HCT116 (cell line): ENCODE measurements at regions not wholly inside any gene's neighbourhood (a gene's known extent, or its start where the extent isn't known, plus 50 kb on each side); places are given as distances from the start of the nearest gene placed in this dataset.

Experiments used
- ATAC-seq: fragments of 200-7000 bp; cut with Tn5 transposase; 2 replicates; pipeline ENCODE4 v1.9.1; 2020; ENCODE audit warnings: mild to moderate bottlenecking, moderate library complexity
- BruUV-seq: library from RNA; stranded (reverse); fragments of 400-500 nt; replicated peaks from 2 replicates; lab custom pipeline; 2021; lab: Mats Ljungman, UMichigan
- CTCF ChIA-PET: fragments of 300-600 bp; sonication (Branson Sonifier 250); formaldehyde crosslinking; loops from one replicate; lab custom pipeline; 2021; ENCODE audit warnings: antibody characterized with exemption; lab: Charles Lee
- POLR2A ChIA-PET: fragments of 300-600, 350-600 bp; sonication (Branson Sonifier 250); formaldehyde crosslinking; loops from one replicate; lab custom pipeline; 2021; ENCODE audit warnings: antibody characterized with exemption; lab: Charles Lee
- RAD21 ChIA-PET, 2 experiments: fragments of 300-600 bp; sonication (Branson Sonifier 250); formaldehyde crosslinking; loops; one replicate each; lab custom pipeline; 2023; ENCODE audit warnings: low total read pairs in 2 of 2; ENCODE audit not compliant: uncharacterized antibody in 2 of 2, unreplicated experiment in 2 of 2, low non-redundant PET in 1 of 2; lab: Charles Lee
- DNase-seq: peaks from one replicate; pipeline ENCODE4 v3.0.0-alpha.2; 2010; ENCODE audit warnings: low read depth, low spot score
- H2AFZ ChIP-seq: fragments of 200-600 bp; shearing (Covaris generic), sonication (generic); 2 replicates; pipeline ENCODE4 v1.6.1; 2017; ENCODE audit warnings: low read depth, mixed run types, mixed read lengths, antibody characterized with exemption, low read length; ENCODE audit not compliant: poor library complexity, severe bottlenecking
- H3K27ac ChIP-seq: 2 replicates; pipeline ENCODE4 v1.5.1; 2012; ENCODE audit warnings: low read depth, low read length
- H3K27me3 ChIP-seq: fragments of 200-600 bp; sonication (generic); 2 replicates; pipeline ENCODE4 v1.6.1; 2016; ENCODE audit warnings: mixed run types, low read length, mixed read lengths; ENCODE audit not compliant: insufficient read depth
- H3K36me3 ChIP-seq, 2 experiments: fragments of 200-500 bp in 1 of 2; fragments of 200-600 bp in 1 of 2; sonication (Bioruptor generic) in 1 of 2; sonication (generic) in 1 of 2; 2 replicates each; pipeline versions ENCODE4 v1.5.1 to v1.6.1; 2014 to 2016; ENCODE audit warnings: low read length in 2 of 2, inconsistent platforms in 1 of 2, mixed read lengths in 1 of 2, mixed run types in 1 of 2; ENCODE audit not compliant: insufficient read depth in 2 of 2, control insufficient read depth in 1 of 2
- H3K4me1 ChIP-seq, 2 experiments: fragments of 200-600 bp in 1 of 2; sonication (generic) in 1 of 2; 2 replicates each; pipeline versions ENCODE4 v1.5.1 to v1.6.1; 2012 to 2017; ENCODE audit warnings: low read length in 2 of 2, inconsistent platforms in 1 of 2, mild to moderate bottlenecking in 1 of 2, mixed read lengths in 1 of 2, mixed run types in 1 of 2, moderate library complexity in 1 of 2; ENCODE audit not compliant: insufficient read depth in 2 of 2, control insufficient read depth in 1 of 2
- H3K4me2 ChIP-seq: fragments of 200-600 bp; sonication (generic); 2 replicates; pipeline ENCODE4 v1.6.1; 2017; ENCODE audit warnings: mixed run types, low read length, mixed read lengths
- H3K4me3 ChIP-seq, 2 experiments: fragments of 200-600 bp in 1 of 2; sonication (generic) in 1 of 2; replicated peaks in 1 of 2; 2 replicates each; pipeline ENCODE4 v1.5.1; 2011 to 2016; ENCODE audit warnings: low read length in 2 of 2, control low read depth in 1 of 2, low read depth in 1 of 2, mild to moderate bottlenecking in 1 of 2, mixed read lengths in 1 of 2, mixed run types in 1 of 2
- H3K79me2 ChIP-seq: fragments of 200-600 bp; sonication (generic); 2 replicates; pipeline ENCODE4 v1.6.1; 2017; ENCODE audit warnings: mild to moderate bottlenecking, mixed run types, low read length, moderate library complexity, mixed read lengths; ENCODE audit not compliant: insufficient read depth
- H3K9ac ChIP-seq: fragments of 200-600 bp; sonication (generic); 2 replicates; pipeline ENCODE4 v1.6.1; 2016; ENCODE audit warnings: low read length, mixed read lengths
- H3K9me2 ChIP-seq: fragments of 200-600 bp; sonication (generic), shearing (Covaris generic); 2 replicates; pipeline ENCODE4 v1.6.1; 2017; ENCODE audit warnings: mixed run types, mild to moderate bottlenecking, moderate library complexity; ENCODE audit not compliant: insufficient read depth
- H3K9me3 ChIP-seq, 2 experiments: fragments of 200-500 bp in 1 of 2; fragments of 200-600 bp in 1 of 2; sonication (Bioruptor generic) in 1 of 2; sonication (generic) in 1 of 2; 2 replicates each; pipeline ENCODE4 v1.6.1; 2014 to 2017; ENCODE audit warnings: low read length in 2 of 2, mixed read lengths in 2 of 2, inconsistent platforms in 1 of 2, low read depth in 1 of 2, mild to moderate bottlenecking in 1 of 2, mixed run types in 1 of 2, moderate library complexity in 1 of 2; ENCODE audit not compliant: control insufficient read depth in 1 of 2, insufficient read depth in 1 of 2
- H4K20me1 ChIP-seq: fragments of 200-600 bp; sonication (generic), shearing (Covaris generic); 2 replicates; pipeline ENCODE4 v1.6.1; 2017; ENCODE audit warnings: mixed run types, mild to moderate bottlenecking, moderate library complexity; ENCODE audit not compliant: insufficient read depth
- CBX3 ChIP-seq: IDR thresholded peaks from 2 replicates; pipeline ENCODE4 v1.6.1; 2012; ENCODE audit warnings: low read depth
- ELF1 ChIP-seq: IDR thresholded peaks from 2 replicates; pipeline ENCODE4 v1.6.1; 2012; ENCODE audit warnings: low read depth, borderline replicate concordance
- EZH2 ChIP-seq: fragments of 200-600 bp; sonication (generic); IDR thresholded peaks from 2 replicates; pipeline ENCODE4 v1.6.1; 2017; ENCODE audit warnings: antibody characterized with exemption, mixed run types
- EZH2phosphoT487 ChIP-seq: fragments of 200-600 bp; IDR thresholded peaks from 2 replicates; pipeline ENCODE4 v1.6.1; 2018; ENCODE audit warnings: antibody characterized with exemption, borderline replicate concordance
- FOSL1 ChIP-seq: IDR thresholded peaks from 2 replicates; pipeline ENCODE4 v1.6.1; 2012; ENCODE audit warnings: low read depth
- POLR2A ChIP-seq: IDR thresholded peaks from 2 replicates; pipeline ENCODE4 v1.7.0; 2011; ENCODE audit warnings: borderline replicate concordance; ENCODE audit not compliant: insufficient read depth, insufficient read length; ENCODE audit errors: extremely low read depth
- POLR2AphosphoS5 ChIP-seq: IDR thresholded peaks from 2 replicates; pipeline ENCODE4 v1.6.1; 2011; ENCODE audit warnings: mild to moderate bottlenecking, low read depth, low read length, moderate library complexity
- REST ChIP-seq: IDR thresholded peaks from 2 replicates; pipeline ENCODE4 v1.6.1; 2012; ENCODE audit warnings: low read depth
- SIN3A ChIP-seq: IDR thresholded peaks from 2 replicates; pipeline ENCODE4 v1.6.1; 2012; ENCODE audit warnings: low read depth
- SP1 ChIP-seq: IDR thresholded peaks from 2 replicates; pipeline ENCODE4 v1.6.1; 2012; ENCODE audit warnings: low read depth
- SRF ChIP-seq: IDR thresholded peaks from 2 replicates; pipeline ENCODE4 v1.6.1; 2012; ENCODE audit warnings: low read depth
- TCF7L2 ChIP-seq: IDR thresholded peaks from 2 replicates; pipeline ENCODE4 v1.7.0; 2011; ENCODE audit warnings: borderline replicate concordance, inconsistent platforms; ENCODE audit not compliant: insufficient read depth, insufficient read length; ENCODE audit errors: extremely low read depth
- YY1 ChIP-seq: IDR thresholded peaks from 2 replicates; pipeline ENCODE4 v1.6.1; 2011; ENCODE audit warnings: low read length, low read depth, moderate library complexity, mild to moderate bottlenecking; ENCODE audit not compliant: insufficient replicate concordance; ENCODE audit errors: extremely low read depth
- ZBTB33 ChIP-seq: IDR thresholded peaks from 2 replicates; pipeline ENCODE4 v1.6.1; 2011; ENCODE audit warnings: mild to moderate bottlenecking, low read length, moderate library complexity; ENCODE audit not compliant: insufficient replicate concordance; ENCODE audit errors: extremely low read depth
- ZFX ChIP-seq: fragments of 450-650 bp; IDR thresholded peaks from 2 replicates; pipeline ENCODE4 v1.6.1; 2017
- ZNF274 ChIP-seq: fragments of 200-500 bp; sonication (Bioruptor generic); IDR thresholded peaks from 2 replicates; pipeline ENCODE4 v1.6.1; 2014; ENCODE audit warnings: mild to moderate bottlenecking, low read depth, low read length, inconsistent platforms
- intact Hi-C: fragments of 100-400 bp; cut with micrococcal nuclease; formaldehyde crosslinking; loops from 2 replicates; pipeline ENCODE4 v1.10.0; 2022

GRCh38 chr10:111560027-111560426, 483.2 kb downstream of the ADRA2A start:
- no peak for ATAC-seq
- no peak overlapping the region for H3K4me2 ChIP-seq
- ChIA-PET POLR2A (no interaction called here), CTCF (no interaction called here)
- H2AFZ ChIP-seq: no peak overlapping the region
- H3K27me3 ChIP-seq: peaks cover 10% of the 10 kb centered on the region; the same call in 1 of the 2 replicates
- intact Hi-C loops: no loop called here
- no peak overlapping the region for H3K9ac ChIP-seq
- H4K20me1 ChIP-seq: no peaks in the 10 kb centered on the region
- no peak for DNase-seq
- no peaks in the 10 kb centered on the region for H3K36me3 ChIP-seq
- no peaks in the 10 kb centered on the region for H3K9me2 ChIP-seq
- no TSS peak for BruUV-seq
- no peaks in the 10 kb centered on the region for H3K79me2 ChIP-seq
- no peak overlapping the region for H3K4me3 ChIP-seq
- no peaks in the 10 kb centered on the region for H3K9me3 ChIP-seq
- TF ChIP-seq SIN3A: no peak
- no peak for TF ChIP-seq POLR2A
- TF ChIP-seq SP1: no peak
- TF ChIP-seq SRF: no peak
- TF ChIP-seq, all 23 proteins: peak for 0
- no peak overlapping the region for H3K27ac ChIP-seq
- RAD21 ChIA-PET: no interaction called here
- H3K4me1 ChIP-seq: no peaks in the 10 kb centered on the region

GRCh38 chr10:111561124-111561523, 484.3 kb downstream of the ADRA2A start:
- RAD21 ChIA-PET: no interaction called here
- POLR2A ChIA-PET: no interaction called here
- BruUV-seq: no TSS peak
- no peak for DNase-seq
- Histone ChIP-seq H3K27me3 (peaks cover 10% of the 10 kb centered on the region; the same call in 1 of the 2 replicates), H4K20me1 (no peaks in the 10 kb centered on the region), H3K9ac (no peak overlapping the region), H3K27ac (no peak overlapping the region), H3K9me3 (no peaks in the 10 kb centered on the region), H3K4me3 (no peak overlapping the region), H3K79me2 (no peaks in the 10 kb centered on the region), H2AFZ (no peak overlapping the region), H3K4me1 (no peaks in the 10 kb centered on the region), H3K4me2 (no peak overlapping the region), H3K36me3 (no peaks in the 10 kb centered on the region), H3K9me2 (no peaks in the 10 kb centered on the region)
- ATAC-seq: no peak
- CTCF ChIA-PET: no interaction called here
- intact Hi-C loops: no loop called here
- TF ChIP-seq SP1: no peak
- TF ChIP-seq ELF1: no peak
- no peak for TF ChIP-seq ZBTB33
- no peak for TF ChIP-seq YY1
- no peak for TF ChIP-seq POLR2AphosphoS5
- no peak for TF ChIP-seq SRF
- no peak for TF ChIP-seq TCF7L2
- TF ChIP-seq EZH2: no peak
- TF ChIP-seq ZFX: no peak
- no peak for TF ChIP-seq ZNF274
- TF ChIP-seq CBX3: no peak
- TF ChIP-seq EZH2phosphoT487: no peak
- TF ChIP-seq FOSL1: no peak
- TF ChIP-seq REST: no peak
